CD14-positive monocyte (primary cell): ENCODE measurements at regions not wholly inside any gene's neighbourhood (a gene's known extent, or its start where the extent isn't known, plus 50 kb on each side); places are given as distances from the start of the nearest gene placed in this dataset.

Experiments used
- DNase-seq, 3 donors: peaks; one replicate each; pipeline ENCODE4 v3.0.0-alpha.2; 2011 to 2022
- H2AFZ ChIP-seq: 2 replicates; pipeline ENCODE4 v1.6.0; 2012; ENCODE audit warnings: mild to moderate bottlenecking, low read depth, low read length, inconsistent platforms; ENCODE audit not compliant: insufficient read depth, poor library complexity, severe bottlenecking
- H3K27ac ChIP-seq, 2 donors: 1 replicate in 1 of 2; 2 replicates in 1 of 2; pipeline ENCODE4 v1.5.1; 2012 to 2013; ENCODE audit warnings: low read length in 2 of 2, control low read depth in 1 of 2, inconsistent platforms in 1 of 2, low read depth in 1 of 2, mild to moderate bottlenecking in 1 of 2
- H3K27me3 ChIP-seq, 2 donors: one replicate each; pipeline versions ENCODE4 v1.6.0 to v1.6.1; 2011 to 2013; ENCODE audit warnings: low read length in 2 of 2; ENCODE audit not compliant: control insufficient read depth in 2 of 2, insufficient read depth in 2 of 2
- H3K36me3 ChIP-seq, 2 donors: replicated peaks in 1 of 2; 1 replicate in 1 of 2; 2 replicates in 1 of 2; pipeline versions ENCODE4 v1.5.1 to v1.6.1; 2012 to 2013; ENCODE audit warnings: low read length in 2 of 2, control low read depth in 1 of 2, inconsistent platforms in 1 of 2, mild to moderate bottlenecking in 1 of 2; ENCODE audit not compliant: insufficient read depth in 2 of 2, control insufficient read depth in 1 of 2
- H3K4me1 ChIP-seq, 2 donors: 1 replicate in 1 of 2; 2 replicates in 1 of 2; pipeline versions ENCODE4 v1.5.1 to v1.6.1; 2012 to 2013; ENCODE audit warnings: low read length in 2 of 2, control low read depth in 1 of 2, inconsistent platforms in 1 of 2, mild to moderate bottlenecking in 1 of 2, moderate library complexity in 1 of 2; ENCODE audit not compliant: insufficient read depth in 2 of 2, control insufficient read depth in 1 of 2
- H3K4me2 ChIP-seq: replicated peaks from 2 replicates; pipeline ENCODE3; 2012; ENCODE audit warnings: low read length, moderate library complexity, mild to moderate bottlenecking; ENCODE audit not compliant: poor library complexity, severe bottlenecking; ENCODE audit errors: extremely low read depth
- H3K4me3 ChIP-seq, 3 experiments: fragments of 200-600 bp in 1 of 3; sonication (generic) in 1 of 3; replicated peaks in 1 of 3; 1 replicate in 2 of 3; 2 replicates in 1 of 3; pipeline ENCODE4 v1.5.1; 2011 to 2013; ENCODE audit warnings: low read length in 3 of 3, mild to moderate bottlenecking in 3 of 3, control low read depth in 2 of 3, low read depth in 2 of 3, inconsistent platforms in 1 of 3, moderate library complexity in 1 of 3
- H3K79me2 ChIP-seq: 2 replicates; pipeline ENCODE4 v1.6.0; 2012; ENCODE audit warnings: mild to moderate bottlenecking, control low read depth, inconsistent platforms, low read length, moderate library complexity; ENCODE audit not compliant: insufficient read depth
- H3K9ac ChIP-seq: 2 replicates; pipeline ENCODE4 v1.6.0; 2017; ENCODE audit warnings: low read length, mild to moderate bottlenecking; ENCODE audit not compliant: insufficient read depth, poor library complexity, severe bottlenecking
- H3K9me3 ChIP-seq, 2 donors: replicated peaks in 1 of 2; 1 replicate in 1 of 2; 2 replicates in 1 of 2; pipeline versions ENCODE4 v1.5.1 to v1.6.1; 2012 to 2013; ENCODE audit warnings: low read length in 2 of 2, control low read depth in 1 of 2; ENCODE audit not compliant: control insufficient read depth in 1 of 2, insufficient read depth in 1 of 2
- H4K20me1 ChIP-seq: 2 replicates; pipeline ENCODE4 v1.6.0; 2012; ENCODE audit warnings: mild to moderate bottlenecking, low read length, control low read depth, moderate library complexity; ENCODE audit not compliant: insufficient read depth
- H3K27ac Mint-ChIP-seq, 7 donors: one replicate each; pipeline ENCODE4 v1.8.0; 2020; ENCODE audit warnings: mild to moderate bottlenecking in 7 of 7, mixed read lengths in 7 of 7, moderate library complexity in 6 of 7, inconsistent platforms in 2 of 7
- H3K27me3 Mint-ChIP-seq, 3 donors: one replicate each; pipeline ENCODE4 v1.8.0; 2021 to 2022; ENCODE audit warnings: low read depth in 3 of 3, mild to moderate bottlenecking in 3 of 3, mixed read lengths in 3 of 3, moderate library complexity in 3 of 3, inconsistent platforms in 1 of 3
- H3K36me3 Mint-ChIP-seq, 2 donors: one replicate each; pipeline ENCODE4 v1.8.0; 2020; ENCODE audit warnings: mixed read lengths in 2 of 2, inconsistent platforms in 1 of 2, mild to moderate bottlenecking in 1 of 2
- H3K4me1 Mint-ChIP-seq: one replicate; pipeline ENCODE4 v1.8.0; 2020; ENCODE audit warnings: mild to moderate bottlenecking, mixed read lengths
- H3K4me3 Mint-ChIP-seq, 2 donors: one replicate each; pipeline ENCODE4 v1.8.0; 2020; ENCODE audit warnings: mild to moderate bottlenecking in 2 of 2, mixed read lengths in 2 of 2, moderate library complexity in 1 of 2
- H3K9me3 Mint-ChIP-seq, 7 donors: one replicate each; pipeline ENCODE4 v1.8.0; 2020 to 2022; ENCODE audit warnings: mixed read lengths in 7 of 7, mild to moderate bottlenecking in 6 of 7, moderate library complexity in 6 of 7, inconsistent platforms in 2 of 7
- CTCF ChIP-seq: fragments of 200-600 bp; IDR thresholded peaks from one replicate; pipeline ENCODE4 v1.8.0; 2022; ENCODE audit warnings: antibody characterized with exemption, mild to moderate bottlenecking
- WGBS: methylation state at CpG from one replicate; pipeline ENCODE4 v1.1.5; 2013; ENCODE audit warnings: missing lambda C conversion rate; ENCODE audit not compliant: insufficient coverage; 5-methylcytosine and 5-hydroxymethylcytosine counted together
- intact Hi-C, 2 donors: fragments of 100-400 bp; cut with micrococcal nuclease; formaldehyde crosslinking; loops; one replicate each; pipeline versions ENCODE4 v1.15.0 to v1.15.1; 2023

- Histone ChIP-seq H3K79me2 (no peaks in the 10 kb centered on the region), H3K27ac (no peak overlapping the region), H2AFZ (no peak overlapping the region), H3K9ac (no peak overlapping the region), H4K20me1 (no peaks in the 10 kb centered on the region), H3K36me3 (no peaks in the 10 kb centered on the region), H3K4me2 (no peak overlapping the region), H3K27me3 (no peaks in the 10 kb centered on the region), H3K4me1 (no peaks in the 10 kb centered on the region), H3K9me3 (no peaks in the 10 kb centered on the region), H3K4me3 (no peak overlapping the region)
- Mint-ChIP-seq H3K4me1 (no peaks in the 10 kb centered on the region), H3K9me3 (no peaks in the 10 kb centered on the region), H3K4me3 (no peak overlapping the region), H3K27ac (no peak overlapping the region), H3K27me3 (peaks cover 0 to 6% (median 2%) of the 10 kb centered on the region in 3 donors), H3K36me3 (no peaks in the 10 kb centered on the region)
- WGBS: 92% methylated on average over 2 of the region's 5 CpGs
- DNase-seq: no peak
- intact Hi-C loops: no loop called here
- no peak for TF ChIP-seq CTCF
These were observed 341.2 kb downstream of the DYSF start for GRCh38 chr2:71794611-71795010.

GRCh38 chr2:71793926-71794325 lies 340.6 kb downstream of the DYSF start:
- Histone ChIP-seq H2AFZ (no peak overlapping the region), H3K9ac (no peak overlapping the region), H3K27me3 (no peaks in the 10 kb centered on the region), H3K4me2 (no peak overlapping the region), H3K36me3 (no peaks in the 10 kb centered on the region), H3K4me1 (no peaks in the 10 kb centered on the region), H4K20me1 (no peaks in the 10 kb centered on the region), H3K9me3 (no peaks in the 10 kb centered on the region), H3K79me2 (no peaks in the 10 kb centered on the region), H3K4me3 (no peak overlapping the region), H3K27ac (no peak overlapping the region)
- no peak for DNase-seq
- intact Hi-C loops: no loop called here
- TF ChIP-seq CTCF: no peak
- 100% methylated on average over 1 of the region's 2 CpGs for WGBS
- H3K27ac Mint-ChIP-seq: no peak overlapping the region
- H3K9me3 Mint-ChIP-seq: no peaks in the 10 kb centered on the region
- H3K4me3 Mint-ChIP-seq: no peak overlapping the region
- H3K27me3 Mint-ChIP-seq: peaks cover 0 to 7% (median 2%) of the 10 kb centered on the region in 3 donors
- H3K4me1 Mint-ChIP-seq: no peaks in the 10 kb centered on the region
- H3K36me3 Mint-ChIP-seq: no peaks in the 10 kb centered on the region
